GM23338 (cell line): ENCODE measurements at regions not wholly inside any gene's neighbourhood (a gene's known extent, or its start where the extent isn't known, plus 50 kb on each side); places are given as distances from the start of the nearest gene placed in this dataset.

Experiments
- ATAC-seq: fragments of 200-7000 bp; cut with Tn5 transposase; 3 replicates; pipeline ENCODE4 v1.9.1; 2020
- DNase-seq: peaks from one replicate; pipeline ENCODE4 v3.0.0-alpha.2; 2015; ENCODE audit warnings: low spot score
- H2AFZ ChIP-seq: fragments of 200-600 bp; sonication (generic); 2 replicates; pipeline ENCODE4 v1.8.0; 2016; ENCODE audit warnings: antibody characterized with exemption, mild to moderate bottlenecking, moderate library complexity
- H3F3A ChIP-seq: fragments of 200-600 bp; sonication (generic); replicated peaks from 2 replicates; pipeline ENCODE4 v1.8.0; 2017; ENCODE audit warnings: antibody characterized with exemption, mixed run types, low read depth
- H3K27ac ChIP-seq: fragments of 200-600 bp; sonication (generic); 2 replicates; pipeline ENCODE4 v1.6.1; 2016; ENCODE audit warnings: low read depth
- H3K27me3 ChIP-seq: fragments of 200-600 bp; sonication (generic); 2 replicates; pipeline ENCODE4 v1.8.0; 2016; ENCODE audit warnings: mild to moderate bottlenecking, mixed run types, moderate library complexity; ENCODE audit not compliant: insufficient read depth
- H3K36me3 ChIP-seq: fragments of 200-600 bp; sonication (generic); 2 replicates; pipeline ENCODE4 v1.8.0; 2016; ENCODE audit warnings: mild to moderate bottlenecking; ENCODE audit not compliant: insufficient read depth
- H3K4me1 ChIP-seq: fragments of 200-600 bp; sonication (generic); 2 replicates; pipeline ENCODE4 v1.8.0; 2016; ENCODE audit warnings: mild to moderate bottlenecking, moderate library complexity; ENCODE audit not compliant: insufficient read depth
- H3K4me2 ChIP-seq: fragments of 200-600 bp; sonication (generic); 2 replicates; pipeline ENCODE4 v1.7.1; 2017; ENCODE audit warnings: mixed run types
- H3K4me3 ChIP-seq: fragments of 200-600 bp; sonication (generic); 2 replicates; pipeline ENCODE4 v1.6.1; 2016; ENCODE audit warnings: mixed run types
- H3K79me2 ChIP-seq: fragments of 200-600 bp; sonication (generic); replicated peaks from 2 replicates; pipeline ENCODE4 v1.8.0; 2017; ENCODE audit warnings: mild to moderate bottlenecking; ENCODE audit not compliant: insufficient read depth
- H3K9me2 ChIP-seq: fragments of 200-600 bp; sonication (generic); 2 replicates; pipeline ENCODE4 v1.8.0; 2017; ENCODE audit not compliant: insufficient read depth
- H4K20me1 ChIP-seq: fragments of 200-600 bp; sonication (generic); replicated peaks from 2 replicates; pipeline ENCODE4 v1.8.0; 2017; ENCODE audit warnings: mild to moderate bottlenecking; ENCODE audit not compliant: insufficient read depth
- H3K27ac Mint-ChIP-seq: 2 replicates; pipeline ENCODE4 v1.8.0; 2020; ENCODE audit warnings: inconsistent platforms, mild to moderate bottlenecking, moderate library complexity, mixed read lengths
- H3K27me3 Mint-ChIP-seq: 3 replicates; pipeline ENCODE4 v1.8.0; 2022; ENCODE audit warnings: low read depth, mild to moderate bottlenecking, moderate library complexity, mixed read lengths, inconsistent platforms; ENCODE audit not compliant: insufficient read depth, poor library complexity
- H3K36me3 Mint-ChIP-seq: 3 replicates; pipeline ENCODE4 v1.8.0; 2021; ENCODE audit warnings: low read depth, mild to moderate bottlenecking, inconsistent platforms, moderate library complexity, mixed read lengths
- H3K4me1 Mint-ChIP-seq: 3 replicates; pipeline ENCODE4 v1.8.0; 2020; ENCODE audit warnings: mild to moderate bottlenecking, inconsistent platforms, mixed read lengths
- H3K4me3 Mint-ChIP-seq: 3 replicates; pipeline ENCODE4 v1.8.0; 2021; ENCODE audit warnings: moderate library complexity, mild to moderate bottlenecking, inconsistent platforms, mixed read lengths
- H3K9me3 Mint-ChIP-seq: 3 replicates; pipeline ENCODE4 v1.8.0; 2020; ENCODE audit warnings: moderate library complexity, mild to moderate bottlenecking, inconsistent platforms, mixed read lengths
- CREB1 ChIP-seq: fragments of 250-450 bp; sonication (Bioruptor Pico); IDR thresholded peaks from 2 replicates; pipeline ENCODE4 v1.5.0; 2020; ENCODE audit warnings: low read depth, mild to moderate bottlenecking, moderate library complexity
- CTCF ChIP-seq, 2 experiments: fragments of 200-600 bp in 1 of 2; sonication (generic) in 1 of 2; conservative IDR thresholded peaks; 2 replicates each; pipeline versions ENCODE4 v1.5.1 to v1.6.1; 2016 to 2017; ENCODE audit warnings: antibody characterized with exemption in 2 of 2, low read depth in 2 of 2, mild to moderate bottlenecking in 2 of 2, moderate library complexity in 1 of 2
- EZH2 ChIP-seq: fragments of 200-600 bp; sonication (generic); IDR thresholded peaks from one replicate; pipeline ENCODE4 v1.8.0; 2017; ENCODE audit warnings: antibody characterized with exemption, mild to moderate bottlenecking, low read depth; ENCODE audit not compliant: unreplicated experiment
- EZH2phosphoT487 ChIP-seq: fragments of 200-600 bp; sonication (generic); IDR thresholded peaks from one replicate; pipeline ENCODE4 v1.8.1; 2018; ENCODE audit warnings: antibody characterized with exemption; ENCODE audit not compliant: unreplicated experiment
- JUNB ChIP-seq: IDR thresholded peaks from one replicate; pipeline ENCODE4 v1.6.1; 2016; ENCODE audit warnings: antibody characterized with exemption; ENCODE audit not compliant: unreplicated experiment
- NANOG ChIP-seq: IDR thresholded peaks from 2 replicates; pipeline ENCODE4 v1.6.1; 2016; ENCODE audit warnings: antibody characterized with exemption, borderline replicate concordance
- POLR2AphosphoS5 ChIP-seq: IDR thresholded peaks from 2 replicates; pipeline ENCODE4 v1.6.1; 2016; ENCODE audit warnings: antibody characterized with exemption, low read depth
- REST ChIP-seq: IDR thresholded peaks from one replicate; pipeline ENCODE4 v1.6.1; 2018; ENCODE audit warnings: antibody characterized with exemption; ENCODE audit not compliant: unreplicated experiment
- STAT1 ChIP-seq: IDR thresholded peaks from one replicate; pipeline ENCODE4 v1.6.1; 2016; ENCODE audit warnings: antibody characterized with exemption; ENCODE audit not compliant: unreplicated experiment
- ZNF462 ChIP-seq: fragments of 250-450 bp; sonication (Bioruptor Pico); IDR thresholded peaks from 2 replicates; pipeline ENCODE4 v1.5.0; 2020; ENCODE audit warnings: mild to moderate bottlenecking, moderate library complexity

- H3K27me3 ChIP-seq, result no peaks in the 10 kb centered on the region
These were observed 117.4 kb upstream of the GPR26 start for GRCh38 chr10:123548770-123549169.

More at GRCh38 chr10:123548770-123549169, 117.4 kb upstream of the GPR26 start:
- Mint-ChIP-seq H3K4me1 (peaks cover 24% of the 10 kb centered on the region), H3K9me3 (no peaks in the 10 kb centered on the region), H3K36me3 (peaks cover 7% of the 10 kb centered on the region), H3K27me3 (peaks cover 2% of the 10 kb centered on the region), H3K4me3 (no peak overlapping the region), H3K27ac (no peak overlapping the region)
- Histone ChIP-seq H3F3A (no peaks in the 10 kb centered on the region), H3K79me2 (no peaks in the 10 kb centered on the region), H4K20me1 (no peaks in the 10 kb centered on the region), H3K36me3 (no peaks in the 10 kb centered on the region), H3K4me1 (0 out of 2 replicates have a peak, but pooled peaks cover 8% of the 10 kb centered on the region), H3K4me3 (no peak overlapping the region), H3K4me2 (no peak overlapping the region), H2AFZ (no peak overlapping the region), H3K9me2 (no peaks in the 10 kb centered on the region; the same call in 1 of the 2 replicates), H3K27ac (no peak overlapping the region)
- TF ChIP-seq NANOG (no peak), EZH2phosphoT487 (no peak), EZH2 (no peak), STAT1 (no peak), POLR2AphosphoS5 (no peak), CREB1 (CRISPR knock-in tag) (no peak), ZNF462 (CRISPR knock-in tag) (no peak), JUNB (no peak), REST (no peak), CTCF (conservative IDR thresholded peaks at IDR 0.05; ENCODE audit: low read depth in 2 of 2) (no peak)
- ATAC-seq, result no peak
- DNase-seq, result peak; percentile 26
